SJSA1 (cell line): ENCODE measurements at regions not wholly inside any gene's neighbourhood (a gene's known extent, or its start where the extent isn't known, plus 50 kb on each side); places are given as distances from the start of the nearest gene placed in this dataset.

Source experiments
- DNase-seq, 2 experiments: peaks; one replicate each; pipeline ENCODE4 v3.0.0-alpha.2; 2015 to 2020; ENCODE audit warnings: low spot score in 2 of 2, low read depth in 1 of 2
- H3K27ac ChIP-seq: fragments of 250-450 bp; sonication (Bioruptor Pico); 2 replicates; pipeline ENCODE4 v1.5.1; 2020; ENCODE audit warnings: mild to moderate bottlenecking, moderate library complexity
- H3K27me3 ChIP-seq: fragments of 250-450 bp; sonication (Bioruptor Pico); replicated peaks from 2 replicates; pipeline ENCODE4 v1.5.1; 2020; ENCODE audit warnings: mild to moderate bottlenecking, moderate library complexity
- H3K36me3 ChIP-seq: fragments of 250-450 bp; sonication (Bioruptor Pico); 2 replicates; pipeline ENCODE4 v1.5.1; 2020; ENCODE audit warnings: mild to moderate bottlenecking
- H3K4me1 ChIP-seq: fragments of 250-450 bp; sonication (Bioruptor Pico); replicated peaks from 2 replicates; pipeline ENCODE4 v1.6.1; 2021; ENCODE audit warnings: mild to moderate bottlenecking
- H3K4me3 ChIP-seq: fragments of 250-450 bp; sonication (Bioruptor Pico); 2 replicates; pipeline ENCODE4 v1.5.1; 2020; ENCODE audit warnings: mild to moderate bottlenecking
- H3K9me3 ChIP-seq: fragments of 250-450 bp; sonication (Bioruptor Pico); replicated peaks from 2 replicates; pipeline ENCODE4 v1.5.1; 2020; ENCODE audit warnings: mild to moderate bottlenecking

GRCh38 chr5:35383041-35383440 is 152.8 kb upstream of the PRLR start:
- Histone ChIP-seq H3K27me3 (no peaks in the 10 kb centered on the region), H3K4me3 (no peak overlapping the region), H3K9me3 (no peaks in the 10 kb centered on the region), H3K4me1 (no peaks in the 10 kb centered on the region), H3K27ac (no peak overlapping the region), H3K36me3 (no peaks in the 10 kb centered on the region)
- DNase-seq = no peak

GRCh38 chr5:35377653-35378052 is 147.4 kb upstream of the PRLR start:
- no peaks in the 10 kb centered on the region for H3K36me3 ChIP-seq
- H3K4me3 ChIP-seq = no peak overlapping the region
- no peaks in the 10 kb centered on the region for H3K27me3 ChIP-seq
- DNase-seq = no peak
- no peak overlapping the region for H3K27ac ChIP-seq
- H3K9me3 ChIP-seq = no peaks in the 10 kb centered on the region
- H3K4me1 ChIP-seq = no peaks in the 10 kb centered on the region

GRCh38 chr5:35374584-35374983 is 144.3 kb upstream of the PRLR start:
- no peak overlapping the region for H3K27ac ChIP-seq
- no peaks in the 10 kb centered on the region for H3K4me1 ChIP-seq
- no peaks in the 10 kb centered on the region for H3K27me3 ChIP-seq
- H3K4me3 ChIP-seq = no peak overlapping the region
- H3K9me3 ChIP-seq = no peaks in the 10 kb centered on the region
- DNase-seq = no peak
- no peaks in the 10 kb centered on the region for H3K36me3 ChIP-seq

GRCh38 chr5:35373249-35373648 is 143.0 kb upstream of the PRLR start:
- Histone ChIP-seq H3K27me3 (no peaks in the 10 kb centered on the region), H3K27ac (no peak overlapping the region), H3K36me3 (no peaks in the 10 kb centered on the region), H3K4me3 (no peak overlapping the region), H3K9me3 (no peaks in the 10 kb centered on the region), H3K4me1 (no peaks in the 10 kb centered on the region)
- no peak for DNase-seq

- no peaks in the 10 kb centered on the region for H3K4me1 ChIP-seq
These were observed 142.2 kb upstream of the PRLR start for GRCh38 chr5:35372482-35372881.

GRCh38 chr5:35371951-35372426 is 141.7 kb upstream of the PRLR start:
- Histone ChIP-seq H3K27ac (no peak overlapping the region), H3K27me3 (no peaks in the 10 kb centered on the region), H3K4me1 (no peaks in the 10 kb centered on the region), H3K36me3 (no peaks in the 10 kb centered on the region), H3K9me3 (no peaks in the 10 kb centered on the region), H3K4me3 (no peak overlapping the region)
- DNase-seq = no peak

More at GRCh38 chr5:35372482-35372881, 142.2 kb upstream of the PRLR start:
- H3K4me3 ChIP-seq = no peak overlapping the region
- H3K27me3 ChIP-seq = no peaks in the 10 kb centered on the region
- no peak overlapping the region for H3K27ac ChIP-seq
- no peaks in the 10 kb centered on the region for H3K36me3 ChIP-seq
- no peaks in the 10 kb centered on the region for H3K9me3 ChIP-seq
- no peak for DNase-seq

GRCh38 chr5:35370871-35371270 is 140.6 kb upstream of the PRLR start:
- Histone ChIP-seq H3K27ac (no peak overlapping the region), H3K27me3 (no peaks in the 10 kb centered on the region), H3K9me3 (no peaks in the 10 kb centered on the region), H3K4me1 (no peaks in the 10 kb centered on the region), H3K36me3 (no peaks in the 10 kb centered on the region), H3K4me3 (no peak overlapping the region)
- no peak for DNase-seq

- Histone ChIP-seq H3K27ac (no peak overlapping the region), H3K4me3 (no peak overlapping the region), H3K36me3 (no peaks in the 10 kb centered on the region), H3K9me3 (no peaks in the 10 kb centered on the region), H3K27me3 (no peaks in the 10 kb centered on the region), H3K4me1 (no peaks in the 10 kb centered on the region)
- DNase-seq = no peak
These were observed 139.9 kb upstream of the PRLR start for GRCh38 chr5:35369965-35370790.

- H3K36me3 ChIP-seq = no peaks in the 10 kb centered on the region
- no peak for DNase-seq
- H3K4me3 ChIP-seq = no peak overlapping the region
- no peak overlapping the region for H3K27ac ChIP-seq
- no peaks in the 10 kb centered on the region for H3K27me3 ChIP-seq
- H3K4me1 ChIP-seq = no peaks in the 10 kb centered on the region
- H3K9me3 ChIP-seq = no peaks in the 10 kb centered on the region
These were observed 137.2 kb upstream of the PRLR start for GRCh38 chr5:35367526-35367925.

GRCh38 chr5:35365758-35366157 is 135.5 kb upstream of the PRLR start:
- Histone ChIP-seq H3K36me3 (no peaks in the 10 kb centered on the region), H3K4me1 (no peaks in the 10 kb centered on the region), H3K27me3 (no peaks in the 10 kb centered on the region), H3K9me3 (no peaks in the 10 kb centered on the region), H3K4me3 (no peak overlapping the region), H3K27ac (no peak overlapping the region)
- DNase-seq = no peak

GRCh38 chr5:35364350-35364749 is 134.1 kb upstream of the PRLR start:
- no peak for DNase-seq
- Histone ChIP-seq H3K36me3 (no peaks in the 10 kb centered on the region), H3K27ac (no peak overlapping the region), H3K9me3 (no peaks in the 10 kb centered on the region), H3K27me3 (no peaks in the 10 kb centered on the region), H3K4me3 (no peak overlapping the region), H3K4me1 (no peaks in the 10 kb centered on the region)

GRCh38 chr5:35363387-35363965 is 133.2 kb upstream of the PRLR start:
- no peak for DNase-seq

GRCh38 chr5:35362772-35363171 is 132.5 kb upstream of the PRLR start:
- Histone ChIP-seq H3K36me3 (no peaks in the 10 kb centered on the region), H3K27me3 (no peaks in the 10 kb centered on the region), H3K4me3 (no peak overlapping the region), H3K9me3 (no peaks in the 10 kb centered on the region), H3K27ac (no peak overlapping the region), H3K4me1 (no peaks in the 10 kb centered on the region)
- no peak for DNase-seq

More at GRCh38 chr5:35363387-35363965, 133.2 kb upstream of the PRLR start:
- Histone ChIP-seq H3K4me3 (no peak overlapping the region), H3K27me3 (no peaks in the 10 kb centered on the region), H3K27ac (no peak overlapping the region), H3K36me3 (no peaks in the 10 kb centered on the region), H3K9me3 (no peaks in the 10 kb centered on the region), H3K4me1 (no peaks in the 10 kb centered on the region)

- no peaks in the 10 kb centered on the region for H3K27me3 ChIP-seq
- no peaks in the 10 kb centered on the region for H3K36me3 ChIP-seq
- no peak overlapping the region for H3K27ac ChIP-seq
- no peaks in the 10 kb centered on the region for H3K4me1 ChIP-seq
- no peak overlapping the region for H3K4me3 ChIP-seq
- no peak for DNase-seq
- no peaks in the 10 kb centered on the region for H3K9me3 ChIP-seq
These were observed 130.4 kb upstream of the PRLR start for GRCh38 chr5:35360671-35361070.
